ENCODE measurements at regions not wholly inside any gene's neighbourhood (a gene's known extent, or its start where the extent isn't known, plus 50 kb on each side); places are given as distances from the start of the nearest gene placed in this dataset.
A peak's percentile ranks its signal among the peaks of the same experiment; 100 is the strongest.

DNA sequence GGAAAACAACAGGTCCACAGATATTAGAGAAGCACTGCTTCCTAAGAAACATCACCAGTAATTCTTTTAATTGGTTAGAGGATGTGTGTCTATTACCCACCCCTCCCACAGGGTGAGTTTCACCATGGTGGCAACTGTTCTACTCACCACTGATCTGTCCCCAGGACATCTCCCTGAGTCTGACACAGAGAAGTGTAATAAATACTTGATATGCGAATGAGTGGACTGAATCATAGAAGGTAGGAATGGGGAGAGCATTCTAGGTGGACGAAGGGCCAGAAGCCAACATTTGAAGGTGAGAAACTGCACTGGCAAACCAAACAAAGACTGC is 452.7 kb upstream of the PROK2 start:
- TF ChIP-seq, protein P1, sequence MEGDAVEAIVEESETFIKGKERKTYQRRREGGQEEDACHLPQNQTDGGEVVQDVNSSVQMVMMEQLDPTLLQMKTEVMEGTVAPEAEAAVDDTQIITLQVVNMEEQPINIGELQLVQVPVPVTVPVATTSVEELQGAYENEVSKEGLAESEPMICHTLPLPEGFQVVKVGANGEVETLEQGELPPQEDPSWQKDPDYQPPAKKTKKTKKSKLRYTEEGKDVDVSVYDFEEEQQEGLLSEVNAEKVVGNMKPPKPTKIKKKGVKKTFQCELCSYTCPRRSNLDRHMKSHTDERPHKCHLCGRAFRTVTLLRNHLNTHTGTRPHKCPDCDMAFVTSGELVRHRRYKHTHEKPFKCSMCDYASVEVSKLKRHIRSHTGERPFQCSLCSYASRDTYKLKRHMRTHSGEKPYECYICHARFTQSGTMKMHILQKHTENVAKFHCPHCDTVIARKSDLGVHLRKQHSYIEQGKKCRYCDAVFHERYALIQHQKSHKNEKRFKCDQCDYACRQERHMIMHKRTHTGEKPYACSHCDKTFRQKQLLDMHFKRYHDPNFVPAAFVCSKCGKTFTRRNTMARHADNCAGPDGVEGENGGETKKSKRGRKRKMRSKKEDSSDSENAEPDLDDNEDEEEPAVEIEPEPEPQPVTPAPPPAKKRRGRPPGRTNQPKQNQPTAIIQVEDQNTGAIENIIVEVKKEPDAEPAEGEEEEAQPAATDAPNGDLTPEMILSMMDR (IDR thresholded peaks at IDR 0.05; ENCODE audit: unreplicated experiment): no peak
- H3K36me3 Mint-ChIP-seq (ENCODE audit: insufficient read depth, unreplicated experiment): no peaks in the 10 kb centered on the region
- H3K4me3 Mint-ChIP-seq (ENCODE audit: unreplicated experiment): no peak overlapping the region
- ChIA-PET POLR2A (no interaction called here), CTCF (no interaction called here)
- peaks cover 16% of the 10 kb centered on the region for H3K27me3 Mint-ChIP-seq (ENCODE audit: insufficient read depth, unreplicated experiment)
- intact Hi-C loops (cut with micrococcal nuclease): no loop called here
- H3K27ac Mint-ChIP-seq (ENCODE audit: low read depth, unreplicated experiment): no peak overlapping the region
- no peaks in the 10 kb centered on the region for H3K9me3 Mint-ChIP-seq (ENCODE audit: unreplicated experiment)
- BruUV-seq (replicated peaks): no TSS peak
- peaks cover 11% of the 10 kb centered on the region for H3K4me1 Mint-ChIP-seq (ENCODE audit: insufficient read depth, unreplicated experiment)
- no peak for DNase-seq (ENCODE audit: unreplicated experiment)

GRCh38 chr3:72234391-72234790 is 449.4 kb upstream of the PROK2 start:
- Mint-ChIP-seq H3K36me3 (ENCODE audit: insufficient read depth, unreplicated experiment) (no peaks in the 10 kb centered on the region), H3K4me1 (ENCODE audit: insufficient read depth, unreplicated experiment) (peaks cover 11% of the 10 kb centered on the region), H3K9me3 (ENCODE audit: unreplicated experiment) (no peaks in the 10 kb centered on the region), H3K27me3 (ENCODE audit: insufficient read depth, unreplicated experiment) (peaks cover 40% of the 10 kb centered on the region), H3K4me3 (ENCODE audit: unreplicated experiment) (no peak overlapping the region), H3K27ac (ENCODE audit: low read depth, unreplicated experiment) (no peak overlapping the region)
- ChIA-PET POLR2A (interaction anchor here (0.9 kb wide), 1 partner anchor 62 kb away, joined by 3 read pairs; no protein-coding TSS in a partner anchor), CTCF (interaction anchor here (0.8 kb wide), 1 partner anchor 309 kb away, joined by 3 read pairs; no protein-coding TSS in a partner anchor)
- DNase-seq (ENCODE audit: unreplicated experiment): peak; percentile 77
- BruUV-seq (replicated peaks): no TSS peak
- TF ChIP-seq, protein P1 (IDR thresholded peaks at IDR 0.05; ENCODE audit: unreplicated experiment): no peak
- intact Hi-C loops (cut with micrococcal nuclease): no loop called here

GRCh38 chr3:72233571-72233970 is 448.6 kb upstream of the PROK2 start:
- intact Hi-C loops (cut with micrococcal nuclease): no loop called here
- DNase-seq (ENCODE audit: unreplicated experiment): no peak
- ChIA-PET POLR2A (interaction anchor here (0.9 kb wide), 1 partner anchor 61 kb away, joined by 3 read pairs; no protein-coding TSS in a partner anchor), CTCF (interaction anchor here (0.6 to 0.8 kb wide), 2 partner anchors 249 to 308 kb away, joined by 3 read pairs; no protein-coding TSS in a partner anchor)
- H3K4me3 Mint-ChIP-seq (ENCODE audit: unreplicated experiment): no peak overlapping the region
- H3K27me3 Mint-ChIP-seq (ENCODE audit: insufficient read depth, unreplicated experiment): peaks cover 43% of the 10 kb centered on the region
- BruUV-seq (replicated peaks): no TSS peak
- H3K4me1 Mint-ChIP-seq (ENCODE audit: insufficient read depth, unreplicated experiment): peaks cover 11% of the 10 kb centered on the region
- no peaks in the 10 kb centered on the region for H3K36me3 Mint-ChIP-seq (ENCODE audit: insufficient read depth, unreplicated experiment)
- H3K9me3 Mint-ChIP-seq (ENCODE audit: unreplicated experiment): no peaks in the 10 kb centered on the region
- TF ChIP-seq, protein P1 (IDR thresholded peaks at IDR 0.05; ENCODE audit: unreplicated experiment): no peak
- no peak overlapping the region for H3K27ac Mint-ChIP-seq (ENCODE audit: low read depth, unreplicated experiment)

GRCh38 chr3:72232777-72233176 is 447.8 kb upstream of the PROK2 start:
- ChIA-PET CTCF (interaction anchor here (0.6 kb wide), 2 partner anchors 21 to 250 kb away, joined by 3 read pairs; no protein-coding TSS in a partner anchor), POLR2A (no interaction called here)
- H3K9me3 Mint-ChIP-seq (ENCODE audit: unreplicated experiment): no peaks in the 10 kb centered on the region
- peaks cover 51% of the 10 kb centered on the region for H3K27me3 Mint-ChIP-seq (ENCODE audit: insufficient read depth, unreplicated experiment)
- TF ChIP-seq, protein P1 (IDR thresholded peaks at IDR 0.05; ENCODE audit: unreplicated experiment): no peak
- H3K36me3 Mint-ChIP-seq (ENCODE audit: insufficient read depth, unreplicated experiment): no peaks in the 10 kb centered on the region
- no peak overlapping the region for H3K27ac Mint-ChIP-seq (ENCODE audit: low read depth, unreplicated experiment)
- no TSS peak for BruUV-seq (replicated peaks)
- intact Hi-C loops (cut with micrococcal nuclease): no loop called here
- peaks cover 11% of the 10 kb centered on the region for H3K4me1 Mint-ChIP-seq (ENCODE audit: insufficient read depth, unreplicated experiment)
- H3K4me3 Mint-ChIP-seq (ENCODE audit: unreplicated experiment): no peak overlapping the region
- DNase-seq (ENCODE audit: unreplicated experiment): no peak

Data from MCF 10A (cell line).